ENCODE measurements at regions not wholly inside any gene's neighbourhood (a gene's known extent, or its start where the extent isn't known, plus 50 kb on each side); places are given as distances from the start of the nearest gene placed in this dataset.

DNA sequence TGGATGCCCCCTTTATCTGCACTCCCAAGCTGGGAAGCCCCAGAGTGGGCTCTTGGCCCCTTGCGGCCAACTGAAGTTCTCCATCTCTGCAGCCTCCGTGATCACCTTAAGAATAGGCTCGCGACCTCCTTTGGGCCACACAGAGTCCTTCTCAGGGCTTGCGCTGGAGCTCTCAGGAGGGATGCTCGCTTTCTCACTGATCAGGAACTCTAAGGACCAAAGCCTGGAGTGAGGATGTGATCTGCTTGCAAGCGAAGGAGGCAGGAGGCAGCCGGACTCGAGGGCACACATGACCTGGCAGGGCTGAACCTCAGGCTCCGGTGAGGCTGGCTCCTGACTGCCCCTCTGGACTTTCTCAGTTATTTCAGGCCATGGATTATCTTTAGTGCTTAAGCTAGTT lies 192.1 kb upstream of the MKI67 start:
- DNase-seq = no peak

DNA sequence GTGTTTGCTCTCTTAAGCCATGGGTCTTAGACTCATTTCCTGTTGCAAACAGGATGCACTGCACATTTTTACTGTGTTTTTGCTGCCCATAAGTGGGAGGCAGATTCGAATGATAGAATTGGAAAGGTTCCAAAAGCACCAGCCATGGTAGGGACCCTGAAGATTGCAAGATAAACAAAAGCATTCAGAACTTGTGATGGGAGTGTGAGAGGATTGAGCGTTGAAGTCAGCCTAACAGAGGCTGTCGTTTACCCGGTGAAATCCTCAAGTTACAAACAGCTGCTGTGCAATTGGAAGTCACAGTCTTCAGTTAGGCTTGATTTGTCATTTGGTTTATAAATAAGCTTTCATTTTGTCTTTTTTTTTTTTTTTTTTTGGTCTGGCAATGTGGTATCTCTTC lies 192.7 kb upstream of the MKI67 start:
- DNase-seq = no peak

DNA sequence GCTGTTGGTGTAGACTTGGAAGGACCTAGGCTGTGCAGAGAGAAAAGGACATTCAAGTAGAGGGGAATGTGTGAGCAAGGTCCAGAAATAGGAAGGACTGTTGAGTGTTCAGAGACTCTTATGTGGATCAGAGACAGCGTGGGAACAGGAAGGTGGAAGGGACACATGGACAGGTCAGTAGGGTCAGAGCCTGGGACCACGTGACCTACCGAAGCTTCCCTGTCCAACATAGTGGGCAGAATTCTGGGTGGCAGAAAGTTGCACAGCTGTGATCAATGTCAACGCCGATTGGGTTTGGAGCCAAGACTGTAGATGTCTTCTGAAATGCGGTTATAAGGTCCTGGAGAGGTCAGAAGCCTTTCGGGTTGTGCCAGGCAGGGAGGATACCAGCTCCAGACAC lies 195.9 kb upstream of the MKI67 start:
- DNase-seq = no peak

DNA sequence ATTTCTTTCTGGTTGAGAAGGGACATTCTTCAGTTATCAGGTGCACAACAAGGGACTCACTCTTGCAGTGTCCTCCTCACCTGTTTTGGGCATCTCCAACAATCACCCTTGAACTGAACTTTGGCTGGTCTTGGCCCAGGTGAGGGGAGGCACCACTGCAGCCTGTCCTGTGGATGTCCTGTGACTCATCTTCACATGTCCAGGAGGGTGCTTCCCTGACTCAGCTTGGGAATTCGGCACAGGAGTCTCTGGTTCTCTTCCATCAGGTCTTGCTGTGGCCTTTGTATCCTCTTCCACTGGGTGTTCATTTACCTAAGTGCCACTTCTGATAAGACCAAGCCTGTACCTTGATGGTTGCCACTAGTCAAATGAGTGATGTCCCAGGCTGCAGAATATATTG lies 196.7 kb upstream of the MKI67 start:
- no peak for DNase-seq

DNA sequence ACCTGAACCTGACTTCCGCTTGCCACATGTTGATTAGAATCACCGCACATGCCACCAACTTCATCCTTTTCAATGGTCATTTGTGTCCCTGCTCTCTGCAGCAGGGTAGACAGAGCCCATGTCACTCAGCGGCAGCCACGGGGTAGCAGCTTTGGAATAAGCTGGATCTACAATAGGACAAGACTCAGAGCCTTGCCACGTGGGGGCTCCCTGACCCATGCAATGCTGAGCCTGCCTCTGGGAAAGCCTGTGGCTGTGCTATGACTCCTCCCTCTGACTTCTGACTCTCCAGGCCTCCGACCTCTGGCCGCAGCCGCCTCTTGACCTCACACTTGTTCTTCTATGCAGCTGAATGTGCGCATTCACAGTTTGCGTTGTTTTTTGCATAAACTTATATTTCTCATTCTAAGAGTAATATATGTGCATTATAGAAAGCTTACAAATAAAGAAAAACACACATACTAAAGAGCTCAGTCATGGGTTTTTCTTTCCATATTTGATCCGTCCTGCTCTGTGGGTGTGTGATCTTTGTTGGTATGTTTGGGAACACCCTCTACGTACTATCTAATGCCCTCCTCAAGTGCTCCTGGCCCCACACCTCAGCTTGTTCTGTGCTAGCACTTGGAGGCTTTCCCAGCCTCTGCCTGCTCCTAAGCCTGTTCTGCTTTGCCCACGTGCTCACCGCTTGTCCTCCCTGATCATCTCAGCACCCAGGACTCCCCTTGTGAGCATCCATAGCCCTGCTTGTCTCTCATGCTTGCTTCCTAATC lies 198.0 kb upstream of the MKI67 start:
- no peak for DNase-seq

DNA sequence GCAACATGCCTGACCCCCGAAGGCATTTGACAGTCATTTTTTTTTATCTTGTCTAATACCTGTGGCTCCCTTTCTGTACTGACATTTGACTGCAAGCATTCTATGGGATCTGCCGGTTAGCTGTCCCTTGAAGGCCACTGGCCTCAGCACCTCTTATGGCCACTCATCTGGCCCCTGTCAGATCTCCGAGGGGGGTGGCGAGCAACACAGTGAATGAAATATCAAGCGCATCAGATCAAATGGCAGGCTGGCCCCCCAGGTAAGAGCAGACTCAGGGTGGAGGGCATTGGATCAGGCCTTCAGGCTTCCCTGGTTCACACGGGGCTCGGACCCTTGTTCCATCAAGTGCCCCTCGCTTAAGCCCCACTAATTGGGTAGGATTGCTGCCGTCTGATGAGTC lies 199.6 kb upstream of the MKI67 start:
- DNase-seq = no peak

DNA sequence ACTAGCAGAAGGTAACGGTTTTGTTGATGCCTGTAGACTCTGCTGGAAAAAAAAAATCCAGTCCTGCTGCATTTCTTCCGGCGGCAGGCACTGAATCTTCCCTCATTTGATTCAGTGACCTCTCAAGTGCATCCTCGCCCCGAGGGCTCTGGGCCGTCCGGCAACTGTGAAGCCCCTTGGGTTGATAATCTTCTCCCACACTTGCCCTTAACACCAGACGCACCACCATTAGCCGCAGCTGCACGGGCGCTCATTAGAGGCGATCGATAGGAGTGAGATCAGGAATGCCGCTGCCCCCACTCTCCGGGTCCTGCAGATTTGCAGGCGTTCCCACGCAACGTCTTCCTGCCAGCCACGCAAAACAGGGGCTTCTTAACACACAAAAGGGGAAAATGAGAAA lies 200.0 kb upstream of the MKI67 start:
- no peak for DNase-seq

DNA sequence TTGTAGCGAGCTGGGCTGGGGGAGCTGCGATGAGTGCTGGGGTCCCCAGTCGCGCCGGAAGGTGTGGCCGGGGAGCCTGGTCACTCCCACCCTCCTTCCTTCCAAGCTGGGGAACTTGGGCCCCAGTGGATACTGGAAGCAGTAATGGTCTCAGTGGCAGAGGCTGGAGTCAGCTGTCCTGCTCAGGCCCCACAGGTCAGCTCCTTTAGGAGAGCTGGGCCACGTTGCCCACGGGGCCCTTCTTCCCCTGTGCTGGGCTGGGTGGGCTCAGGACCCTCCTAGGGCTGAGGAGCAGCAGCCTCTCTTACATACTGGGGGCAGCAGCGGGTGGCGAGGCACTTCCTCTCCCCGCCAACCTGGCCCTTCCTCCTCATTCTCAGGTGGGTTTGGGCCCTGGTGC lies 200.6 kb upstream of the MKI67 start:
- no peak for DNase-seq

DNA sequence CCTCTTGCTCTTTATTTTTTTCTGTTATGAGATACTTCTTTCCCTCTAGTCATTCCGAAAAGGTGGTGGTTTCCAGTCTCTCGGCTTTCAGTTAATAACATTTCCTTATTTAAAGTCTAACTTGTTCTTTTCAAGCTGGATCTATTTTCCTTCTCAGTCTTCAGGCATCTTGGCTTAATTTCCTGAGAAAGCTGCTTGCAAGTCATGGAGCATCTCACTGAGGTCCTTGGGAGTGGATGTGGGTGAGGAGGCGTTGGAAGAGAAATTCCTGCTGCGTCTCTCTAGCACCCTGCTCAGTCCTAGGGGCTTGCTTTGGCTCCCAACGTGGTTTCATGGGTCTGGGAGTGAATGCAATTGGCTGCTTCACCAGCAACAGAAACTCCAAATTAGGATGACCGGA lies 210.2 kb upstream of the MKI67 start:
- no peak for DNase-seq

DNA sequence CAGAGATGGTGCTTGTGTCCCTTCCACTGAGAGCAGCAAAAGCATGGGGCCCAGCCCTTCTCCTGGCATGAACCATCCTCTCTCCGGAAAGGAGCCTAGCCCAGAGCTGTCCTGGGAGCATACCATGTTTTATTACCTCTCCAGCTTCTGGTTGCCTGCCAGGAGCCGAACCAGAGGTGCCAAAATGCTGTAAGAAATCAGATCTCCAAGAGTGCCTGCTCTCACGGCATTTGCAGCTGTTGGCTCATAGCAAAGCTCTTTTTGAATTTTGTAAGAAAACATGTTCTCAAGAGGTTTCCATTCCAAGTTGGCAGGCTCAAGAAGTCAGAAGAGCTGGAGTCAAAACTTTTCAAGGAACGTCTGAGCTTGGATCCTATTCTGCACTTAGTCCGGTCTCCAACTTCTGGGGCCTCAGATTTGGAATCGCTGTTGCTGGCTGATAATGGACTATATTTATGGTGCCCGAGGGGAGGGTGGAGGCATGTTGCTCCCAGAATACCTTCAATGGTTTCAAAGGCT lies 211.7 kb upstream of the MKI67 start:
- no peak for DNase-seq

DNA sequence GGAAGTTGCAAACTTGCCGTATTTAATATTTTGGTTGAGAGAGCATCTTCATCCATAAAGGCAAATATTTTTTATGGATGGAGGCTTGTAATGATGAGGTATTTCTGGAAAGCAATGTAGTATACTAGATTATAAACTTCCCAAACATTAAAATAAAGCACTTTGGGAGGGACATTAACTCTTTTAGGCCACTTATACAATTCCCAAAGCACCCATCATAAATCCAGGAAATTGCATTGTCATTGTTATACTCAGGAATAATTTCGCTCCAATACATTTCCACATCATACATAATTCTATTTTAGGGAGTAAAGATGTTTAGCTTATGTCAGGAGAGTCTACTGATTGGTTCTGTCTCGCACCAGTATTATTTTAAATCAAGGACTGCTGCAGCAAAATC lies 212.7 kb upstream of the MKI67 start:
- no peak for DNase-seq

DNA sequence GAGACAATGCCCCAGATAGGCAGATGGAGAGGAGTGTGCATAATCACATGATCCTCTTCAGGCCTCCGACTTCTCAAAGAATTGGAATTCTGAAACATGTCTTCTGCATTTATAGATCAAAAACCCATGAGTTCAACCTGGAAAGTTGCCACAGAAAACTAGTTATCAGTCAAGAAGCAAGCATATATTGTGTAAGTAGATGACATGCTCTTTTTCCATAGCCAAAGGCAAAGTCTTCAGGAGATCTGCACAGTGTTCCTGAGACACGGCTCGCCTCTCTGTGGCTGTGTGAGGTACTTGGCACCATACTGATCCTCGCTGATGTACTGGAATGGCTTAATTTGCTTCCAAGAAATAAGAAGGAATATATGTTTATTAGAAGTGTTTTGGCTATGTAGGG lies 213.5 kb upstream of the MKI67 start:
- no peak for DNase-seq

DNA sequence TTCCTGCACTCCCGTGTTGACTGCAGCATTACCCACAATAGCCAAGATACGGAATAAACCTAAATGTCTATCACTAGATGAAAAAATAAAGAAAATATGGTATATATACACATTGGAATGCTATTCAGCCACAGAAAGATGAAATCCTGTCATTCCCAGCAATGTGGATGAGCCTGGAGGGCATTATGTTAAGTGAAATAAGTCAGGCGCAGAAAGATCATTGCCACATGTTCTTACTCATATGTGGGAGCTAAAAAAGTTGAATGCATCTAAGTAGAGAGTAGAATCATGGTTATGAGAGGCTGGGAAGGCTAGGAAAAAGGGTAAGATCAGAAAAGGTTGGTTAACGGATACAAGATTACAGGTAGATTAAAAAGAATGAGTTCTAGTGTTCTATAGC lies 219.1 kb upstream of the MKI67 start:
- no peak for DNase-seq

DNA sequence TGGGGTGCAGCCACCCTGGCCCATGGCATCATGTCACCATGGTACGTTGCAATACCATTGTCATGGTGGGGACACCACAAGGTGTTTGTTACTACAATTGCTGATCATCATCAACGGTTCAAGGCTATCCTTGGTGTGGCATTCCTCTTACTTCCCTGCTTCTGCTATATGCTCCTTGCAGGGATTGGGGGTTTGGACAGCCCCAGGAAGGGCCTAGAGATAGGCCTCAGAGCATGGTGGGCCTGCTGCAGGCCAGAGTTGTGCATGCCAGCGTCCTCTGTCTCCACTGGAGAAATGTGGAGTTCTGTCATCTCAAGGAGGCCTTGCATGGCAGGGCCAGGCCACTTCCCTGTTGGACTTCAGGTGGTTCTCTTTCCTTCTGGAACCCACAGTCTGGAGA lies 234.6 kb upstream of the MKI67 start:
- DNase-seq = no peak

DNA sequence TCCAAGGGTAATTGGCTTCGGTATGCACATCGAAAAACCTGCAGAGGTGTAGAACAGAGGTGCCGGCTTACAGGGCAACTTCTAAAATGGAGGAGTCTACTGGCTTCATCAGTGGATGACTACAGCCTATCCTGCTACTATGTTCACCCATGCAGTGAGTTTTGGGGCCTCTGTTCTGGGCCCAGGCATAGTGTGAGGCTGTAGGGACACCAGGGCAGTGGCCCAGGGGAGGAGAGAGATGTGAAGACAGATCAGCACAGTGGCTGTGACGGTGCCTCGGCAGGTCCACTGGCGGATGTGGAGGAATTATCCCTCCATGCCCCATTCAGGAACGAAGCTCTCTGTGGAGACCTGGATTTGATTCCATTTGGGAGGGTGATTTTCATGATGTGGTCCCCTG lies 235.3 kb upstream of the MKI67 start:
- no peak for DNase-seq

DNA sequence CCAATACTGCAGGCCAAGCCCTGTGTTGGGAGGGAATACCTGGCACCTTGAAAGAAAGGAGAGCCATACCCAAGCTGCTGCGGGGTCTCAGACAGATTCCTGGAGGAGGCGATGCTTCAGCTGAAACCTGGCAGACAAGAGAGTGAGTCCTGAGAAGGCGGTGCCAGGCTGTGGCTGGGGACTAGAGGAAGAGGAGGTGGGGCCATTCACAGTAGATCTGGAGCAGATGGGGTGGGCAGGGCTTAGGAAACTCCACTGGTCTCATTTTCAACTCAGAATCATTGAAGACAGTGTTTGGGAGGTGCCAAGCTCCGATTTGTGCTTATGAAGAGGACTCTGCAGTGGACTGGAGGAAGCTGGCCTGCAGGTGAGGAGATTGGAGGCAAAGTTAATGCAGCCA lies 236.3 kb upstream of the MKI67 start:
- no peak for DNase-seq

DNA sequence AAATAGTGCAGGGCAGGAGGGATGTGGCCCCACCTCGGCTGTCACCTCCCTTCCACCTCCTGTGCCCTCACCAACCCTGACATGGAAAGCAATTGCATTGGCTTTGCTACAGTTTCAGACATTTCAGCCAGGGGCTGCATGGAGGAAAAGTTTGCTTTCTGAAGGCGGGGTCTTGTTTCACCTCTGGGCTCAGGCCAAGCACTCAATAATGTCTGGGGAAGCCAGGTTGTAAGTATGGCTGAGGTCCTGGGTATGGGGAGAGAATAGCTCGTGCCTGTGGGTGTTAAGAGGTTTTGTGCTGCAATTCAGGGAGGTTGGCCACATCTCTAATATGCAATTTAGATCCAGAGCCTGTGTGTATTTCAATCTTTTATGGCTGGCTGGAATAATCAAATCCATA lies 238.4 kb upstream of the MKI67 start:
- no peak for DNase-seq

DNA sequence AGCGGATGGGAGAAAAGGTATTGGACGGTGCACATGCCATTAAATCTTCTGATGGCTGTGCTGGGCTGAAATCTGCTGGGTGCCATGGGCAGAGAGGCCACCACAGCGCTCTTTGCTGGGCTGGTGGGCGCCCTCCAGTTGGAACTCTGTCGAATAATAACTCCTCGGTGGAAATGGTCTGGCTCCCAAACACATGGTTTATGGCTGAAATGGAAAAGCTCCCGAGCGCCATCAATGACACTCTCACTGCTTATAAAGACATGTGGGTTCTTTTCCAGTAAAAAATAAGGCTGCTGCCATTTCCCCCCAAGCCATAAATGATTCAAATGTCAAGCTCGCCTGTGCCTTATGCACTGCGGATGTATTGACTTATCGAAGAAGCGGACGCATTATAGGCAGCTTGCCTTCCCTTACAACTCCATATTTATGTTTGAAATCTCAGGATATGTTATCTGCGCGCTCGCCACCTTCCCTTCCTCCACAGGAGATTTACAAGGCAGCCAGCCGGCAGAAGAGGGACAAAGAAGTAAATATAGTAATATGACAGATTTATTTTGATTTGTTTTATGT lies 239.0 kb upstream of the MKI67 start:
- no peak for DNase-seq

DNA sequence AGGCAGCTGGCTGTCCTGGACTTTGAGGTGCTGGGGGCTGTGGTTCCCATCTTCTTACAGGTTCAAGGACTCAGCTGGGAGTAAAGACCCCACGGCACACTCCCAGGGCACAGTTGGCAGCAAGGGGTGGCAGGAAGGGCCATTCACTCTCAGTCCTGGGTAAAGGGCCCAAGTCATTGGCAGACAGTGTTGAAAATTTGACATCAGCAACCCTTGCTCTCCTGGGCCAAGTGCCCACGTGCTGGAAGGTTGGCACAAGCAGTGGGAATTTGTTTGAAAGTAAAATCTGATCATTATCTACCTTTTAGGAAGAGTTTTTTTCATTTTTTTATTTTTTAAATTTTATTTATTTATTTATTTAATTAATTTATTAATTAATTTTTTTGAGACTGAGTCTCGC lies 241.6 kb upstream of the MKI67 start:
- no peak for DNase-seq

DNA sequence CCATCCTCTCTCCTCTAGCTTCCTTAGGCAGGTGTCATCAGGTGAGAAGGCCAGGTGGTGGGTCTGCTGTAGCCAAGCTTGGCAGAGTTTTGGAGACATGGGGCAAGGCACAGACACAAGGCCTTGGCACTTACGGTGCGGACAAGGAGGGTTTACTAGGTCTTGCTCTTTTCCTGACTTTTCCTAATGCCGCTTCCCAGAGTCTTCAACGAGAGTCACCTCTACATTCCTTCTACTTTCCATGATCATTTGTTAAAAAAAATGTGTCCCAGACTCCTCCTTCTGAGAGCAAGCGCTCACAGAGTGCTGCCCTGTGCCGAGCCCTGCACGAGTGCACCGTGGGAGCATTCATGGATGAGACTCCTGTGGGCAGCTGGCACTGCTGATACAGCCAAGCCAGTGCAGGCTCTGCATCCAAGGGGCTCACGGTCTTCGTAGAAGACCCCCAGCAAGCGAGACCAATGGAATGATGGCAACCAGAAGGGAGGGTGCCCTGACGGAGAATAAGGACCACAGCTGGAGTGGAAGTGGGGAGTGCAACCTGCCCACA lies 243.0 kb upstream of the MKI67 start:
- DNase-seq = no peak

DNA sequence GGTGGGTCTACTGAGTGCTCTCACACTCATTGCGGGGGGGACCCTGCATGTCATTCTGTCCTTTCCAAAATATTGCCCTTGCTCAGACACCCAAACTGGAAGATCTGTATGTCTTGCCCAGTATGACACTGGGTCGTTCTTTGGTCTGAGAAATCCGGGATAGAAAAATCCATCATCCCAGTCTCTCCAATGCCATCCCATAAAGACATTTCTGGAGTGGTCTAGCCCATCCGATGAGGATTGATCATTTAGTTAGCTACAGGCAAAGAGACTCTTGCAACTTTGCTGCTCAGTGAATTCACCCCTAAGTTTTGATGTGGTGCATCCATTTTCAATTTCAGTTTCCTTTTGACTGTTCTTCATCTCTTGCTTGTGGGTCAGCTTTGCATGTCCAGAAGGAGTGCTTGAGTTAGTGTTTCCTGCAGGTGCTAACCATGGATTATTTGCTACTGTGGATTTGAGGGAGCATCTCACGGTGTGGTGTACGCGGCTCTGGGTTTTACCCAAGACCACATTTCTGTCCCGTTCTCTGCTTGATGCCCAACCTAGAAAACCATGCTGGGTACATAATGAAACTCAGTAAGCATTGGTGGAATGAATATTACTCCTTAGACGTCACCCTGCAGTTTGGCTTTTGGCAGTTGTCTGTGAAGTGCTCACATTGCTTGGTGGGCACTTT lies 247.0 kb upstream of the MKI67 start:
- no peak for DNase-seq

DNA sequence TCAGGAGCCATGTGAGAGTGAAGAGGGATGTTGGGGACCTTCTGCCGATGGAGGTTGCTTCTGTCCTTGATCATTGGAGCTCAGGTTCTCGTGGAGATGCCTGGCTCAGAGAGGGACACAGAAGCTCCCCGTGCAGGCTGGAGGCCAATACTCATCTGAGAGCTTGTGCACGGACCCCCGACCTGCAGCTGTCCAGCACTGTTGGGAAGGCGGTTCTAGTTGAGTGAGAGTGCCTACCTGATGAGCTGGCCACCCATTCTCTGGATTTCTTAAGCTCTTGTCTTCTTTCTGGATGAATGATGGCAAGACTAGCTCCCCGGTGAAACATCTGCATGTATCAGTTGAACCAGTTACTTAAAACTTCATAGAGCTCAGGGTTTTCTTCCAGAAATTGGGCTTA lies 247.6 kb upstream of the MKI67 start:
- DNase-seq = no peak

DNA sequence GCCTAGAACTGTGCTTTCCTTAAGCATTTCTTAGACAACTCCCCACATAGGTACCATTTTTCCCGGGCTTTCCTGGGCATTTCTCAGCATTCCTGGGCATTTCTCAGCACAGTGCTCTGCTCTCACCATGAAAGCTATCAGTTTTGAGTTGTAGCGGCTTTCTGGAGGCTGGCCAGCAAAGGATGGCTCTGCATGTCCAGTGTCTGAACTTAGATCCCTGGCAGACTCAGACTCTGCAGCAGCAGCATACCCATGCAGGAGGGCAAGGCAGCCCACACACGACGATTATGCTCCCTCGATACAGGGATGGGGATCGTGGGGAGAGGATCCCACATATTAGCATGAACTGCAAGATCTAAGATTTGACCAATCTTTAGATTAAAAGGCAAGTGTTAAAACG lies 248.9 kb upstream of the MKI67 start:
- no peak for DNase-seq

DNA sequence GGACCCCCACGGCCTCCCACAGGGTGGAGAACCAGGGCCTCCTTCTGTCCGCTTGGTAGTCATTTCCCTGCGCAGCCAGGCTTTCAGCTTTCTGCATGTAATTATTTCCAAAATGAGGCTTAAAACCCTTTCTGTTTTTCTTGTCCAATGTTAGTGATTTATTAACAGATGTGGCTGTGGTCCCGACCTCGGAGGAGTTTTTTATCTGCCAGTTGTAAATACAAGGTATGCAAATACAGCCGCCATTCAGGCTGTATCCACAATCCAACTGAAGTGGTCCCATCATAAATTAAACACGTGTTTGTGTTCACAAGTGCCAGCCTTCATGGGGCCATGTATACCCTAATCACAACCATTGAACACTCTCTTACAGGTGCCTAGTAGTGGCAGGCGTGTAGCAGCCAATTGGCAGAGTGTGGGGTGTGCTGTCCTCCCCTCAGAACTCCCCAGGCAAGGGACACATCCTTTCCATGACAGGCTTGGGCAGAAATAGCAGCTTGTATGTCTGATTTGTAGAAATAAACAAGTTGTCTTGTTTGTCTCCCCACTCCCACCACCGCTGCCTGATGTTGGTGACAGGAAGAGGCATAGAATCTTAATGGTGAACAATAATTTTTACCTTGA lies 251.3 kb upstream of the MKI67 start:
- no peak for DNase-seq
